PC-3 (cell line): ENCODE measurements at regions not wholly inside any gene's neighbourhood (a gene's known extent, or its start where the extent isn't known, plus 50 kb on each side); places are given as distances from the start of the nearest gene placed in this dataset.

ENCODE experiments used
- ATAC-seq: fragments of 200-7000 bp; cut with Tn5 transposase; 2 replicates; pipeline ENCODE4 v1.9.1; 2020; ENCODE audit warnings: mild to moderate bottlenecking, moderate library complexity
- BruUV-seq: library from RNA; stranded (reverse); fragments of 400-500 nt; replicated peaks from 2 replicates; lab custom pipeline; 2021; lab: Mats Ljungman, UMichigan
- CTCF ChIA-PET: fragments of 300-600 bp; sonication (Branson Sonifier 250); formaldehyde crosslinking; loops from one replicate; lab custom pipeline; 2022; ENCODE audit warnings: antibody characterized with exemption; lab: Charles Lee
- POLR2A ChIA-PET: fragments of 300-600 bp; sonication (Branson Sonifier 250); formaldehyde crosslinking; loops from one replicate; lab custom pipeline; 2022; ENCODE audit warnings: antibody characterized with exemption; ENCODE audit not compliant: unreplicated experiment; lab: Charles Lee
- DNase-seq: peaks from one replicate; pipeline ENCODE4 v3.0.0-alpha.2; 2015
- H2AFZ ChIP-seq: fragments of 300-600 bp; sonication (generic); 2 replicates; pipeline ENCODE4 v1.6.0; 2016; ENCODE audit warnings: antibody characterized with exemption, low read length
- H3F3A ChIP-seq: fragments of 300-600 bp; sonication (generic); one replicate; pipeline ENCODE4 v1.6.0; 2017; ENCODE audit warnings: antibody characterized with exemption, low read length, control low read depth, mild to moderate bottlenecking; ENCODE audit not compliant: unreplicated experiment
- H3K27ac ChIP-seq: fragments of 300-600 bp; sonication (generic); 2 replicates; pipeline ENCODE4 v1.5.1; 2016; ENCODE audit warnings: mild to moderate bottlenecking, low read length
- H3K27me3 ChIP-seq: fragments of 300-600 bp; sonication (generic); 2 replicates; pipeline ENCODE4 v1.6.1; 2016; ENCODE audit warnings: low read length, mixed read lengths
- H3K36me3 ChIP-seq: fragments of 300-600 bp; sonication (generic); 2 replicates; pipeline ENCODE4 v1.6.1; 2016; ENCODE audit warnings: low read depth, mixed run types, low read length, mixed read lengths
- H3K4me1 ChIP-seq: fragments of 300-600 bp; sonication (generic); 2 replicates; pipeline ENCODE4 v1.5.1; 2016; ENCODE audit warnings: low read length; ENCODE audit not compliant: insufficient read depth
- H3K4me2 ChIP-seq: fragments of 300-600 bp; sonication (generic); 2 replicates; pipeline ENCODE4 v1.6.0; 2016; ENCODE audit warnings: low read length
- H3K4me3 ChIP-seq: fragments of 300-600 bp; sonication (generic); 2 replicates; pipeline ENCODE4 v1.5.1; 2016; ENCODE audit warnings: mild to moderate bottlenecking, low read length, mixed read lengths
- H3K79me2 ChIP-seq: fragments of 300-600 bp; sonication (generic); 2 replicates; pipeline ENCODE4 v1.6.1; 2017; ENCODE audit warnings: low read length, mixed read lengths
- H3K9ac ChIP-seq: fragments of 300-600 bp; sonication (generic); 2 replicates; pipeline ENCODE4 v1.6.0; 2016; ENCODE audit warnings: mild to moderate bottlenecking, low read length
- H3K9me2 ChIP-seq: fragments of 300-600 bp; sonication (generic); replicated peaks from 2 replicates; pipeline ENCODE4 v1.6.1; 2016; ENCODE audit warnings: mixed run types, low read length, mixed read lengths
- H3K9me3 ChIP-seq: fragments of 300-600 bp; sonication (generic); 2 replicates; pipeline ENCODE4 v1.6.1; 2016; ENCODE audit warnings: low read length, mixed read lengths
- H4K20me1 ChIP-seq: fragments of 300-600 bp; sonication (generic); 2 replicates; pipeline ENCODE4 v1.6.1; 2016; ENCODE audit warnings: low read length, mixed read lengths
- CTCF ChIP-seq: fragments of 300-600 bp; sonication (generic); conservative IDR thresholded peaks from 2 replicates; pipeline ENCODE4 v1.5.1; 2017; ENCODE audit warnings: antibody characterized with exemption, low read depth, mild to moderate bottlenecking, low read length
- EZH2 ChIP-seq: fragments of 300-600 bp; sonication (generic); IDR thresholded peaks from one replicate; pipeline ENCODE4 v1.6.1; 2017; ENCODE audit warnings: antibody characterized with exemption, mild to moderate bottlenecking, low read length; ENCODE audit not compliant: unreplicated experiment
- EZH2phosphoT487 ChIP-seq: fragments of 300-600 bp; sonication (generic); IDR thresholded peaks from 2 replicates; pipeline ENCODE4 v1.6.1; 2018; ENCODE audit warnings: mild to moderate bottlenecking, antibody characterized with exemption, low read length, borderline replicate concordance
- intact Hi-C: fragments of 100-400 bp; cut with micrococcal nuclease; formaldehyde crosslinking; loops from 2 replicates; pipeline ENCODE4 v1.9.0; 2023

- H3K27me3 ChIP-seq, result no peaks in the 10 kb centered on the region
- ATAC-seq (no peak), DNase-seq (no peak)
- no peaks in the 10 kb centered on the region for H4K20me1 ChIP-seq
- no peaks in the 10 kb centered on the region for H3F3A ChIP-seq
- TF ChIP-seq EZH2phosphoT487 (no peak), CTCF (no peak), EZH2 (no peak)
- H3K9me3 ChIP-seq, result no peaks in the 10 kb centered on the region
- no TSS peak for BruUV-seq
- intact Hi-C loops, result no loop called here
- ChIA-PET CTCF (no interaction called here), POLR2A (no interaction called here)
- H3K9me2 ChIP-seq, result no peaks in the 10 kb centered on the region
- no peak overlapping the region for H3K4me2 ChIP-seq
- no peak overlapping the region for H2AFZ ChIP-seq
- H3K36me3 ChIP-seq, result no peaks in the 10 kb centered on the region
- H3K4me1 ChIP-seq, result no peaks in the 10 kb centered on the region
- no peak overlapping the region for H3K4me3 ChIP-seq
- no peak overlapping the region for H3K9ac ChIP-seq
- H3K27ac ChIP-seq, result no peak overlapping the region
- H3K79me2 ChIP-seq, result no peaks in the 10 kb centered on the region
These were observed 213.4 kb downstream of the HNMT start for GRCh38 chr2:138177693-138178092.

- Histone ChIP-seq H4K20me1 (no peaks in the 10 kb centered on the region), H3K4me3 (no peak overlapping the region), H3K27me3 (no peaks in the 10 kb centered on the region), H3K4me2 (no peak overlapping the region), H3K36me3 (no peaks in the 10 kb centered on the region), H3K4me1 (no peaks in the 10 kb centered on the region), H3K27ac (no peak overlapping the region), H3K9me3 (no peaks in the 10 kb centered on the region), H3K79me2 (no peaks in the 10 kb centered on the region), H2AFZ (no peak overlapping the region), H3K9me2 (no peaks in the 10 kb centered on the region), H3K9ac (no peak overlapping the region), H3F3A (no peaks in the 10 kb centered on the region)
- no peak for ATAC-seq
- TF ChIP-seq EZH2phosphoT487 (no peak), EZH2 (no peak), CTCF (peak; percentile 38; the same call in 1 of the 2 replicates)
- no TSS peak for BruUV-seq
- ChIA-PET POLR2A (no interaction called here), CTCF (no interaction called here)
- peak; percentile 10 for DNase-seq
- intact Hi-C loops, result loop anchor here (5.0 kb wide), 1 partner anchor 191 kb away; no protein-coding TSS in a partner anchor
These were observed 216.6 kb downstream of the HNMT start for GRCh38 chr2:138180692-138181386.

GRCh38 chr2:138182250-138182936, 218.1 kb downstream of the HNMT start:
- H4K20me1 ChIP-seq, result no peaks in the 10 kb centered on the region
- H3K4me2 ChIP-seq, result no peak overlapping the region
- intact Hi-C loops, result loop anchor here (5.0 kb wide), 1 partner anchor 190 kb away; no protein-coding TSS in a partner anchor
- H3K9me2 ChIP-seq, result no peaks in the 10 kb centered on the region
- no peak overlapping the region for H3K9ac ChIP-seq
- H3F3A ChIP-seq, result no peaks in the 10 kb centered on the region
- no peak overlapping the region for H3K4me3 ChIP-seq
- no peaks in the 10 kb centered on the region for H3K4me1 ChIP-seq
- no TSS peak for BruUV-seq
- no peak for ATAC-seq
- ChIA-PET CTCF (no interaction called here), POLR2A (no interaction called here)
- DNase-seq, result no peak
- no peaks in the 10 kb centered on the region for H3K36me3 ChIP-seq
- no peak overlapping the region for H2AFZ ChIP-seq
- no peaks in the 10 kb centered on the region for H3K27me3 ChIP-seq
- TF ChIP-seq CTCF (no peak), EZH2phosphoT487 (no peak), EZH2 (no peak)
- H3K79me2 ChIP-seq, result no peaks in the 10 kb centered on the region
- no peaks in the 10 kb centered on the region for H3K9me3 ChIP-seq
- no peak overlapping the region for H3K27ac ChIP-seq
